Dermis microvascular lymphatic vessel endothelial cell (primary cell): ENCODE measurements at regions not wholly inside any gene's neighbourhood (a gene's known extent, or its start where the extent isn't known, plus 50 kb on each side); places are given as distances from the start of the nearest gene placed in this dataset.

Experiments
- DNase-seq, 2 donors: peaks; one replicate each; pipeline versions ENCODE4 v3.0.0 to v3.0.0-alpha.2; 2010; ENCODE audit warnings: low read depth in 2 of 2

GRCh38 chr3:57009802-57010201 is 50.7 kb upstream of the SPATA12 start:
- DNase-seq = no peak

- DNase-seq = no peak
Observed at GRCh38 chr3:57009367-57009766, 51.1 kb upstream of the SPATA12 start.

- DNase-seq = peak in 1 of 2 donors; percentile 76
Observed at GRCh38 chr3:57007521-57008460, 52.7 kb upstream of the SPATA12 start.

- no peak for DNase-seq
Observed at GRCh38 chr3:57006949-57007419, 53.5 kb upstream of the SPATA12 start.

- no peak for DNase-seq
Observed at GRCh38 chr3:57006179-57006657, 54.2 kb upstream of the SPATA12 start.

GRCh38 chr3:57004229-57004628 is 56.2 kb upstream of the SPATA12 start:
- no peak for DNase-seq

GRCh38 chr3:57003676-57004075 is 56.8 kb upstream of the SPATA12 start:
- no peak for DNase-seq

GRCh38 chr3:57001356-57001755 is 59.1 kb upstream of the SPATA12 start:
- DNase-seq = no peak

GRCh38 chr3:57000012-57000411 is 60.5 kb upstream of the SPATA12 start:
- no peak for DNase-seq

- no peak for DNase-seq
Observed at GRCh38 chr3:56999547-56999946, 60.9 kb upstream of the SPATA12 start.

GRCh38 chr3:56998076-56998529 is 62.4 kb upstream of the SPATA12 start:
- peak in 1 of 2 donors; percentile 68 for DNase-seq

GRCh38 chr3:56997675-56998074 is 62.8 kb upstream of the SPATA12 start:
- no peak for DNase-seq

- no peak for DNase-seq
Observed at GRCh38 chr3:56997041-56997440, 63.4 kb upstream of the SPATA12 start.

- DNase-seq = no peak
Observed at GRCh38 chr3:56994391-56994790, 66.1 kb upstream of the SPATA12 start.

GRCh38 chr3:56990641-56991015 is 69.8 kb upstream of the SPATA12 start:
- DNase-seq = no peak

GRCh38 chr3:56989977-56990640 is 70.4 kb upstream of the SPATA12 start:
- no peak for DNase-seq

GRCh38 chr3:56989169-56989976 is 71.1 kb upstream of the SPATA12 start:
- DNase-seq = no peak

- peak; percentile 59 to 78 for DNase-seq
Observed at GRCh38 chr3:56988458-56989168, 71.9 kb upstream of the SPATA12 start.

- DNase-seq = peak in 1 of 2 donors; percentile 34
Observed at GRCh38 chr3:56987238-56987895, 73.1 kb upstream of the SPATA12 start.

- DNase-seq = no peak
Observed at GRCh38 chr3:56986347-56986746, 74.1 kb upstream of the SPATA12 start.
